ACC112 (cell line): ENCODE measurements at regions not wholly inside any gene's neighbourhood (a gene's known extent, or its start where the extent isn't known, plus 50 kb on each side); places are given as distances from the start of the nearest gene placed in this dataset.
"Not testable (repeated sequence)": the region's sequence is repeated elsewhere in the genome, so short reads cannot be mapped to it uniquely, and the experiment has no call there.

Experiments used
- H2AFZ ChIP-seq: fragments of 200-600 bp; sonication (generic); one replicate; pipeline ENCODE4 v1.6.0; 2017; ENCODE audit warnings: antibody characterized with exemption, low read length; ENCODE audit not compliant: unreplicated experiment
- H3K27ac ChIP-seq: fragments of 200-600 bp; sonication (generic); 2 replicates; pipeline ENCODE4 v1.5.1; 2014; ENCODE audit warnings: low read depth, mild to moderate bottlenecking, antibody characterized with exemption, low read length, moderate library complexity
- H3K27me3 ChIP-seq: fragments of 200-600 bp; sonication (generic); 2 replicates; pipeline ENCODE4 v1.6.1; 2014; ENCODE audit warnings: mild to moderate bottlenecking, antibody characterized with exemption, low read length, moderate library complexity, mixed read lengths; ENCODE audit not compliant: insufficient read depth
- H3K36me3 ChIP-seq: fragments of 200-600 bp; sonication (generic); 2 replicates; pipeline ENCODE4 v1.6.1; 2016; ENCODE audit warnings: mild to moderate bottlenecking, antibody characterized with exemption, low read length, moderate library complexity, mixed read lengths; ENCODE audit not compliant: insufficient read depth
- H3K4me1 ChIP-seq: fragments of 200-600 bp; sonication (generic); one replicate; pipeline ENCODE4 v1.6.1; 2016; ENCODE audit warnings: low read length, mixed read lengths; ENCODE audit not compliant: insufficient read depth, unreplicated experiment, control insufficient read depth
- H3K4me3 ChIP-seq: fragments of 200-600 bp; sonication (generic); 2 replicates; pipeline ENCODE4 v1.5.1; 2014; ENCODE audit warnings: mild to moderate bottlenecking, low read depth, low read length
- H3K79me2 ChIP-seq: fragments of 200-600 bp; sonication (generic); one replicate; pipeline ENCODE4 v1.6.0; 2016; ENCODE audit warnings: low read length; ENCODE audit not compliant: control insufficient read depth, unreplicated experiment, insufficient read depth

GRCh38 chr20:6660441-6660840, 107.0 kb upstream of the BMP2 start:
- Histone ChIP-seq H3K36me3 (no peaks in the 10 kb centered on the region), H3K27me3 (no peaks in the 10 kb centered on the region), H2AFZ (no peak overlapping the region), H3K27ac (no peak overlapping the region), H3K79me2 (no peaks in the 10 kb centered on the region), H3K4me3 (no peak overlapping the region), H3K4me1 (no peaks in the 10 kb centered on the region)

GRCh38 chr20:6658909-6659308, 108.6 kb upstream of the BMP2 start:
- H3K79me2 ChIP-seq, H3K36me3 ChIP-seq, H3K27me3 ChIP-seq, H3K27ac ChIP-seq, H2AFZ ChIP-seq, H3K4me3 ChIP-seq, H3K4me1 ChIP-seq: not testable (repeated sequence)

- Histone ChIP-seq H3K27ac (no peak overlapping the region), H3K27me3 (no peaks in the 10 kb centered on the region), H3K4me3 (no peak overlapping the region), H3K79me2 (no peaks in the 10 kb centered on the region), H2AFZ (no peak overlapping the region), H3K36me3 (no peaks in the 10 kb centered on the region), H3K4me1 (no peaks in the 10 kb centered on the region)
These were observed 109.6 kb upstream of the BMP2 start for GRCh38 chr20:6657904-6658303.

- Histone ChIP-seq H2AFZ (no peak overlapping the region), H3K27me3 (no peaks in the 10 kb centered on the region), H3K36me3 (no peaks in the 10 kb centered on the region), H3K4me1 (no peaks in the 10 kb centered on the region), H3K79me2 (no peaks in the 10 kb centered on the region), H3K27ac (no peak overlapping the region), H3K4me3 (no peak overlapping the region)
These were observed 110.4 kb upstream of the BMP2 start for GRCh38 chr20:6657111-6657510.

GRCh38 chr20:6654513-6655252, 112.8 kb upstream of the BMP2 start:
- Histone ChIP-seq H3K36me3 (no peaks in the 10 kb centered on the region), H3K4me3 (no peak overlapping the region), H3K27ac (no peak overlapping the region), H2AFZ (no peak overlapping the region), H3K27me3 (no peaks in the 10 kb centered on the region), H3K79me2 (no peaks in the 10 kb centered on the region), H3K4me1 (no peaks in the 10 kb centered on the region)

GRCh38 chr20:6651561-6651960, 115.9 kb upstream of the BMP2 start:
- H3K27me3 ChIP-seq, result no peaks in the 10 kb centered on the region
- no peak overlapping the region for H2AFZ ChIP-seq
- no peaks in the 10 kb centered on the region for H3K36me3 ChIP-seq
- no peak overlapping the region for H3K4me3 ChIP-seq
- H3K4me1 ChIP-seq, result no peaks in the 10 kb centered on the region
- H3K79me2 ChIP-seq, result no peaks in the 10 kb centered on the region
- no peak overlapping the region for H3K27ac ChIP-seq

- H3K79me2 ChIP-seq, result no peaks in the 10 kb centered on the region
- no peaks in the 10 kb centered on the region for H3K4me1 ChIP-seq
- no peaks in the 10 kb centered on the region for H3K36me3 ChIP-seq
- no peak overlapping the region for H2AFZ ChIP-seq
- H3K4me3 ChIP-seq, result no peak overlapping the region
- no peak overlapping the region for H3K27ac ChIP-seq
- H3K27me3 ChIP-seq, result no peaks in the 10 kb centered on the region
These were observed 116.5 kb upstream of the BMP2 start for GRCh38 chr20:6651016-6651415.

GRCh38 chr20:6646021-6646636, 121.4 kb upstream of the BMP2 start:
- H3K27me3 ChIP-seq, result no peaks in the 10 kb centered on the region
- no peaks in the 10 kb centered on the region for H3K36me3 ChIP-seq
- no peak overlapping the region for H3K4me3 ChIP-seq
- H2AFZ ChIP-seq, result no peak overlapping the region
- no peaks in the 10 kb centered on the region for H3K4me1 ChIP-seq
- H3K27ac ChIP-seq, result no peak overlapping the region
- H3K79me2 ChIP-seq, result no peaks in the 10 kb centered on the region

- Histone ChIP-seq H3K79me2 (no peaks in the 10 kb centered on the region), H3K36me3 (no peaks in the 10 kb centered on the region), H2AFZ (no peak overlapping the region), H3K4me1 (no peaks in the 10 kb centered on the region), H3K27me3 (no peaks in the 10 kb centered on the region), H3K27ac (no peak overlapping the region), H3K4me3 (no peak overlapping the region)
These were observed 122.5 kb upstream of the BMP2 start for GRCh38 chr20:6644813-6645628.

- Histone ChIP-seq H3K36me3 (no peaks in the 10 kb centered on the region), H3K4me3 (no peak overlapping the region), H3K27me3 (peaks cover under 1% of the 10 kb centered on the region; the same call in 1 of the 2 replicates), H3K27ac (no peak overlapping the region), H3K4me1 (no peaks in the 10 kb centered on the region), H3K79me2 (no peaks in the 10 kb centered on the region), H2AFZ (no peak overlapping the region)
These were observed 126.5 kb upstream of the BMP2 start for GRCh38 chr20:6641012-6641411.
